Ramos (cell line): ENCODE measurements at regions not wholly inside any gene's neighbourhood (a gene's known extent, or its start where the extent isn't known, plus 50 kb on each side); places are given as distances from the start of the nearest gene placed in this dataset.

ENCODE experiments used
- in situ Hi-C: fragments of 300-500 bp; cut with MboI; formaldehyde crosslinking; loops from one replicate; pipeline ENCODE4 v1.14.3; 2022; ENCODE audit warnings: low sequenced_read_pairs; ENCODE audit not compliant: unreplicated experiment

GRCh38 chr5:173441053-173441628, 112.9 kb upstream of the STC2 start:
- in situ Hi-C loops = no loop called here

GRCh38 chr5:173438951-173439350, 110.7 kb upstream of the STC2 start:
- in situ Hi-C loops = no loop called here

- in situ Hi-C loops = no loop called here
Observed at GRCh38 chr5:173435447-173435846, 107.2 kb upstream of the STC2 start.

- in situ Hi-C loops = no loop called here
Observed at GRCh38 chr5:173434270-173434669, 106.1 kb upstream of the STC2 start.

GRCh38 chr5:173430394-173430793, 102.2 kb upstream of the STC2 start:
- in situ Hi-C loops = no loop called here

- in situ Hi-C loops = no loop called here
Observed at GRCh38 chr5:173429489-173430150, 101.4 kb upstream of the STC2 start.

- in situ Hi-C loops = no loop called here
Observed at GRCh38 chr5:173423452-173424117, 95.4 kb upstream of the STC2 start.

GRCh38 chr5:173420108-173420507, 91.9 kb upstream of the STC2 start:
- in situ Hi-C loops = no loop called here

GRCh38 chr5:173413471-173413982, 85.3 kb upstream of the STC2 start:
- in situ Hi-C loops = no loop called here

GRCh38 chr5:173412566-173412965, 84.4 kb upstream of the STC2 start:
- in situ Hi-C loops = no loop called here

GRCh38 chr5:173411791-173412555, 83.8 kb upstream of the STC2 start:
- in situ Hi-C loops = no loop called here

GRCh38 chr5:173410459-173411233, 82.4 kb upstream of the STC2 start:
- in situ Hi-C loops = no loop called here

- in situ Hi-C loops = no loop called here
Observed at GRCh38 chr5:173408946-173409345, 80.7 kb upstream of the STC2 start.

GRCh38 chr5:173399851-173400250, 71.6 kb upstream of the STC2 start:
- in situ Hi-C loops = no loop called here

- in situ Hi-C loops = no loop called here
Observed at GRCh38 chr5:173397516-173397915, 69.3 kb upstream of the STC2 start.

- in situ Hi-C loops = no loop called here
Observed at GRCh38 chr5:173396311-173396993, 68.2 kb upstream of the STC2 start.

- in situ Hi-C loops = no loop called here
Observed at GRCh38 chr5:173395933-173396308, 67.7 kb upstream of the STC2 start.

- in situ Hi-C loops = no loop called here
Observed at GRCh38 chr5:173395257-173395932, 67.2 kb upstream of the STC2 start.

- in situ Hi-C loops = no loop called here
Observed at GRCh38 chr5:173394701-173395100, 66.5 kb upstream of the STC2 start.
